ENCODE measurements at regions not wholly inside any gene's neighbourhood (a gene's known extent, or its start where the extent isn't known, plus 50 kb on each side); places are given as distances from the start of the nearest gene placed in this dataset.
"Not testable (repeated sequence)": the region's sequence is repeated elsewhere in the genome, so short reads cannot be mapped to it uniquely, and the experiment has no call there.

DNA sequence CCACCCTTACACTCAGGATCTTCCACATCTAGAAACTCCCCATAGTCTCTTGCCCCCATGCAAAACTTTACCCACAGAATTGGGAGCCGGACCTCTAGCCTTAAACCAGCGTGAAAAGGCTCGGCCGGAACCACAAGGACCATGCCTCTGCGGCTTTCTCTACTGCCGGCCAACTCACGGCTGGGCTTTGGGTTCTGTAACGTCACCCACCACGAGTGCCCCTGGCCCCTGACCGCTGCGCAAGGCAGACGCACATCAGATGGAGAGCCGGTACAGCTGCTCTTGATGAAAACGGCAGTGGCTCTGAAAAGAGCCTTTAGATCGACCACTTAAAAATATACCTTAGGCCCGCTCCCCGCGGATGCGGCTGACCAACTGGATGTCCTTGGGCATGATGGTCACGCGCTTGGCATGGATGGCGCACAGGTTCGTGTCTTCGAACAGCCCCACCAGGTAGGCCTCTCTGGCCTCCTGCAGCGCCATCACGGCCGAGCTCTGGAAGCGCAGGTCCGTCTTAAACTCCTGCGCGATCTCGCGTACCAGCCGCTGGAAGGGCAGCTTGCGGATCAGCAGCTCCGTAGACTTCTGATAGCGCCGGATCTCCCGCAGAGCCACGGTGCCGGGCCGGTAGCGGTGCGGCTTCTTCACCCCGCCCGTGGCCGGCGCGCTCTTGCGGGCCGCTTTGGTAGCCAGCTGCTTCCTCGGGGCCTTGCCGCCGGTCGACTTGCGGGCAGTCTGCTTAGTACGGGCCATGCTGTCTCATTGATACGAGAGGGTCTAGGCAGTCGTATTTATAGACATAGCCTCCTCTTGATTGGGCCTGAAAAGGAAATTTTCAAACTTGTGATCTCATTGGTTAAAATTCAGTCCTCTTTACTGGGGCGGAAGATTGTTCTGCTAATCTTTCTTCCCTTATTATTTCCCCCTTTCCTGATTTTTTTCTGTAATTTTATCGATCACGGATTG is 66.3 kb downstream of the FAM72C start:
- DNase-seq (ENCODE audit: low read depth in 3 of 3, low spot score in 2 of 3), result peak; percentile 7 to 16 (median 10)

GRCh38 chr1:143904622-143904979 is 67.2 kb downstream of the FAM72C start:
- DNase-seq (ENCODE audit: low read depth in 3 of 3, low spot score in 2 of 3), result not testable (repeated sequence)

- peak; percentile 4 to 20 (median 8) for DNase-seq (ENCODE audit: low read depth in 3 of 3, low spot score in 2 of 3)
Observed at GRCh38 chr1:143903899-143904621, 67.7 kb downstream of the FAM72C start.

DNA sequence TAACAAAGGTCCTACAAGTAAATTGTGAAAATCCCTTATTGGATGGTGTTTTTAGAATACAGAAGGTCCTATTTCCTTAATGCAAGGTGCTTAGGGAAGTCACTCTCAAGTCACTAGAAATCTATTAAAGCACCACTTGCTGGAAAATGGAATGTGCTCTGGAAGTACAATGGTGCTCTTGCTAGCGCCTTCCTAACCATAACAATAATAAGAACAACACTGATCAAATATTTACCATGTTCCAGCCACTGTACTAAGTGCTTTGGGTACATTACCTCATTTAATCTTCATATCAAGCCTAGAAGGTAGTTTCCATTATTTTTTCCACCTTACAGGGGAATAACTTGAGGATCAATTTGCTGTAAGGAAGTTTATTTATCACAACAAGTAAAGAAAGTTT is 75.4 kb downstream of the FAM72C start:
- not testable (repeated sequence) for DNase-seq (ENCODE audit: low read depth in 3 of 3, low spot score in 2 of 3)

GRCh38 chr1:143884932-143885574 is 86.7 kb downstream of the FAM72C start:
- DNase-seq (ENCODE audit: low read depth in 3 of 3, low spot score in 2 of 3), result peak; percentile 8 to 23 (median 21)

DNA sequence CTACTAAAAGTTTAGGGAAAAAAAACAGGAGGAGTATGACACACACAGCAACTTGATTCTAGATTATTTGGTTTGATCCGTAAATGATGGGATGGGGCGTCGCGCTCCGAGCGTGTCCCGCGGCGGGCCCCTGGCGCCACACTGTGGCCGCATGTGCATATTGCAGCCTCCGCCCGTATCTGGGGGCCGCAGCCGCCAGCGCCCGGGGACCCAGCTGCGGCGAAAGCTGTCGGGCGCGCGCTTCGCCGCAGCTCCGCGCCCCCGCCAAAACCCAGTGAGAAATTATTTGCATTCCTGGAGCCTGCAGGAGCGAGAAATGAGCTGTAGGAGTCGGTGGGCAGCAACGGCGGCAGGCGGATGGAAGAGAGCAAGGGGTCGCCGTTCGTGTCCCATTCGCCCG is 87.3 kb downstream of the FAM72C start:
- DNase-seq (ENCODE audit: low read depth in 3 of 3, low spot score in 2 of 3), result not testable (repeated sequence)

DNA sequence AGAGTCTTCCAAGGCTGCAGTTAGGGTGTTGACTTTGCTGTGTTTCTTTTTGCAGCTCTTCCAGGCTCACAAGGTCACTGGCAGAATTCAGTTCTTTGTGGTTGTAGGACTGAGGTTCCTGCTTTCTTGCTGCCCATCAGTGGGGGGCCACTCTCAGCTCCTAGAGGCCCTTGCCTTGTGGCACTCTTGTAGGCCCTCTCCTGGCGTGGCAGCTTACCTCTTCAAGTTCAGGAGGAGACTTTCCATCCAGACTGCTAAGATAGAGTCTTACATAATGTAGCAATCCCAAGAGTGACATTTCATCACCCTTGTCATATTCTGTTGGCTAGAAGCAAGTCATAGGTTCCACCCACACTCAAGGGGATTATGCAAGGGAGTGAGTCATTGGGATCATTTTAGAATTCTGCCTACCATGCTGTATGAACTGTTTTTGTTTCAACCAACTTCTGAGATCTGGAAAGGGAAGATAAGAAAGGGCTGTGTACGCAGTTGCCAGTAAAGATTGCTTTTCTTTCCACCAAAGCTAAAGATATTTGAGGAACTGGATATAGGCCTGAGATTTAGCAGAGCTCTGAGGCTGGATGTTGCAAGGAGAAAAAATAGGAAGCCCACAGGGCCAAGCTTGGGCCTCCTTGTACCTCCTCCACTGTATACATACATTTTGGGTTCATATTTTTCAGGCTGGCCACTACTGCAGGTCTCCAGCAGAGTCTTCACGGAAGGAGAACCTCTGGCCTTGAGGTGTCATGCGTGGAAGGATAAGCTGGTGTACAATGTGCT is 91.8 kb downstream of the FAM72C start:
- DNase-seq (ENCODE audit: low read depth in 3 of 3, low spot score in 2 of 3), result not testable (repeated sequence)

DNA sequence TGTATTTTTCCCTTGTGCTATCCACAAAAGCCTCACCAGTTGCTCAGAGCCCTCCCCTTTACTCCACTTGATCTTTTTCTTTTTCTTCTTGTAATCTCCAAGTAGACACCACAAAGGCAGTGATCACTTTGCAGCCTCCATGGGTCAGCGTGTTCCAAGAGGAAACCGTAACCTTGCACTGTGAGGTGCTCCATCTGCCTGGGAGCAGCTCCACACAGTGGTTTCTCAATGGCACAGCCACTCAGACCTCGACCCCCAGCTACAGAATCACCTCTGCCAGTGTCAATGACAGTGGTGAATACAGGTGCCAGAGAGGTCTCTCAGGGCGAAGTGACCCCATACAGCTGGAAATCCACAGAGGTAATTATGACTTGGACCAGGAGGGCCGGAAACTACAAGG is 95.8 kb downstream of the FAM72C start:
- not testable (repeated sequence) for DNase-seq (ENCODE audit: low read depth in 3 of 3, low spot score in 2 of 3)

DNA sequence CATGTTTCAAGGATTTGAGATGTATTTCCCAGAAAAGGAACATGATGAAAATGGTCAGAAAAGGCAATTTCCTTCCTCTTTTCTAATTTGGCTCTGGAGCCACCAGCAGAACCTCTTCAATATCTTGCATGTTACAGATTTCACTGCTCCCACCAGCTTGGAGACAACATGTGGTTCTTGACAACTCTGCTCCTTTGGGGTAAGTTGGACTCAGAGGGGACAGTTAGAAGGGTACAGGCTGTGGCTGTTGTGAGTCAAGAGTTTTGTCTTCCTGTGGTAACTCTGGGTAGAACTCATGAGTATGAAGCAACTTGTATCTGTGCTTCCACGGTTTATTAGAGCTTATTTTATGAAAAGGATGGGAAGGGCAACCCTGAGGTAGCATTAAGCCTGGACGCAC is 97.2 kb downstream of the FAM72C start:
- DNase-seq (ENCODE audit: low read depth in 3 of 3, low spot score in 2 of 3), result not testable (repeated sequence)

GRCh38 chr1:143873650-143874049 is 98.1 kb downstream of the FAM72C start:
- DNase-seq (ENCODE audit: low read depth in 3 of 3, low spot score in 2 of 3), result not testable (repeated sequence)

DNA sequence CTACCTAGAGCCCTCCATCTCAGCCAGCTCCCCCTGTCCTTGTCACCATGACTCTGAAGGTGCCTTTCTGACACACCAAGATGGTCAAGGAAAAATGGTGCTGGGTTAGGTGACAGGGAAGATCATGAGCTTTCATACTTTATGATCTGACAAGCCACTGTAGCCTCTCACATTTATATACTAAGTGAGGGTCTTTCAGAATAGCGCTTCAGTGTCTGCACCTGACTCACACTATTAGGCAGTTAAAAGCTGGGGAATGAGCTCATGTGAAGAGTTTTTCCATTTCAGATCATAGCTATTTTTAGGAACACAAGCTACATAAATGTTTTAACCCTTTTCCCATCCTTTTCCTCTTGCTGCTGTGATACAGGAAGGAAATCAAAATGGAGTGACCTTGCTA is 101.4 kb downstream of the FAM72C start:
- not testable (repeated sequence) for DNase-seq (ENCODE audit: low read depth in 3 of 3, low spot score in 2 of 3)

- DNase-seq (ENCODE audit: low read depth in 3 of 3, low spot score in 2 of 3), result not testable (repeated sequence)
Observed at GRCh38 chr1:143867590-143868220, 104.1 kb downstream of the FAM72C start.

DNA sequence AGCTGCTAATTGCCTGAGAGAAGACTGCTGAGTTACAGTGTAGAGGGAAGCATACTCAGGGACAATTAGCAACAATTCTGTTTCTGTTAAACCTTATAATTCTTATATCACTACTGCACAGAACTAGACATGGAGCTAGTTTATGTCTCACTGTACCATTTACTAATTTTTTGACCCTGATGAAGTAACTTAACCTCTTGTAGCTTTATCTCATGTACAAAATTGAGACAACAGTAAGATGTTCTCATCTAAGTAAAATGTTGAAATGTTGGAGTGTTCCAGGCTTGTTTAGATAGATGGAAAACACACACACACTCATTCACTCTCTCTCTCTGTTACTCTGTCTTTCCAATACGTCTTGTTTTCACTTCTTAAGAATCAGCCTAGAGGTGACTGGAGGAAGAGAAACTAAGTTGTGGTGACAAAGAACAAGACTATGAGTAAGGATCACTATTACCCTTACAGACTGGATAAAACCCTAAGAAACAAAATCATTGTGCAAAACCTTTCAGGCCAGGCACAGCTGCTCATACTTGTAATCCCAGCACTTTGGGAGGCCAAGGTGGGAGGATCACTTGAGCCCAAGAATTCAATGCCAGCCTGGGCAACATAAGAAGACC is 107.8 kb downstream of the FAM72C start:
- not testable (repeated sequence) for DNase-seq (ENCODE audit: low read depth in 3 of 3, low spot score in 2 of 3)

- not testable (repeated sequence) for DNase-seq (ENCODE audit: low read depth in 3 of 3, low spot score in 2 of 3)
Observed at GRCh38 chr1:143862722-143863121, 109.1 kb downstream of the FAM72C start.

- DNase-seq (ENCODE audit: low read depth in 3 of 3, low spot score in 2 of 3), result not testable (repeated sequence)
Observed at GRCh38 chr1:143861306-143861705, 110.5 kb downstream of the FAM72C start.

DNA sequence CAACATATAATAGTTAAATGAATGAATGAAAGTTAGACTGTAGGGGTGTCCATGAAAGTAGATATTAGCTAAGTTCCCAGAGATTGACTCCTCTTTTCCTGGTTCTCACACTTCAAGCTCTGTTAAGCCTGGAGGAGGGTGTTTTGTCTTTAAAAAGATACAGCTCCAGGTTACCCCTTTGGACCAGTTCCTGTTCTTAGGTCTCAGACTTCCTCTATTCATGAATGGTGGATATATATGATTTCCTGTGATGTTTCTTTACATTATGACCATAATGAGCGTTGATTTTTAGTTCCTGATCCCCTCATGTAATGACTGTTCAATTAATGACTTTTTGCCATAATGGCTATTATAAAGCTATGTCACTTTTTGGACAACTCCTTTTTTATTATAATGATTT is 115.9 kb downstream of the FAM72C start:
- not testable (repeated sequence) for DNase-seq (ENCODE audit: low read depth in 3 of 3, low spot score in 2 of 3)

DNA sequence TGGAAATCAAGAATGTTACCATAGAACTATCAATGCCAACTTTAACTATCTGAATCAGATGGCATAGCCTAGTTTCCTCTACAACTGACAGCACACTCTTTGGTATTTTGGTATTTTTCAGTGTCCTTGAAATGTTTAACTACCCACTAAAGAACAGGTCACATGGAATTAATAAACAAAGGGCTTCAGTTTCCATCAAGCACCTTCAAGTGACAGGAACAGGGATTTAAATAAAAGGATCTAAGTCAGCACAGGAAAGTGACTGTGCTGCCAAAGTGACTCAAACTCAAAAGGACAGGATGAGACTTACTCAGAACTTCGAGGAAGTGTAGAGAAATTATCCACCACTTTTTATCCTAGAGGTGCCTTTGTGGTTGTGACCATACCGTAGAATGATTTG is 117.7 kb downstream of the FAM72C start:
- not testable (repeated sequence) for DNase-seq (ENCODE audit: low read depth in 3 of 3, low spot score in 2 of 3)

- DNase-seq (ENCODE audit: low read depth in 3 of 3, low spot score in 2 of 3), result not testable (repeated sequence)
Observed at GRCh38 chr1:143850637-143851036, 121.1 kb downstream of the FAM72C start.

DNA sequence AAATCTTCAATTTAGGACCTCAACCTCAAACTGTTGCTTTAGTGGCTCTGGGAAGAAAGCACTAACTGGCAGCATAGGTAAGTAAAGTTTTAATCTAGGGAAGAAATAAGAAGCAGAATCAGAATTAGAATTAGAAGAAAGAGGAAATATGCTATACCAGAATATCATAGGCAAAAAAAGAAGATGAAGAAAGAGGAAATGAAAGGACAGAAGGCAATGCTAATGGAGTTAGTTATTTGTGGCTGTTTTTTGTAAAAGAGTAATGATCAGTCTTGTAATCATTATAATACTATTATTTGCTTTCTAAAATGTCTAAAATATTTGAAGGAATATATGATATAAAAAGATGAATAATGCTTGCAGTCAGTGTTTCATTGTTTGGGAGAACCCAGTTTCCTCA is 122.9 kb downstream of the FAM72C start:
- DNase-seq (ENCODE audit: low read depth in 3 of 3, low spot score in 2 of 3), result not testable (repeated sequence)
